ENCODE measurements at regions not wholly inside any gene's neighbourhood (a gene's known extent, or its start where the extent isn't known, plus 50 kb on each side); places are given as distances from the start of the nearest gene placed in this dataset.

- H3K27me3 Mint-ChIP-seq (ENCODE audit: low read depth) = no peaks in the 10 kb centered on the region
- no peak for DNase-seq (ENCODE audit: low spot score)
- no peak overlapping the region for H3K27ac Mint-ChIP-seq
- no peak overlapping the region for H3K4me3 Mint-ChIP-seq
- peaks cover 29% of the 10 kb centered on the region for H3K9me3 Mint-ChIP-seq
- no peaks in the 10 kb centered on the region for H3K4me1 Mint-ChIP-seq (ENCODE audit: low read depth)
- H3K36me3 Mint-ChIP-seq (ENCODE audit: low read depth) = no peaks in the 10 kb centered on the region
Measured at GRCh38 chr11:26896719-26897118, 97.2 kb upstream of the FIBIN start.

- Mint-ChIP-seq H3K36me3 (ENCODE audit: low read depth) (no peaks in the 10 kb centered on the region), H3K4me1 (ENCODE audit: low read depth) (no peaks in the 10 kb centered on the region), H3K9me3 (peaks cover 21% of the 10 kb centered on the region), H3K4me3 (no peak overlapping the region), H3K27ac (no peak overlapping the region), H3K27me3 (ENCODE audit: low read depth) (no peaks in the 10 kb centered on the region)
- no peak for DNase-seq (ENCODE audit: low spot score)
Measured at GRCh38 chr11:26898799-26899198, 95.1 kb upstream of the FIBIN start.

GRCh38 chr11:26901162-26901561, 92.8 kb upstream of the FIBIN start:
- Mint-ChIP-seq H3K27me3 (ENCODE audit: low read depth) (no peaks in the 10 kb centered on the region), H3K9me3 (peaks cover 12% of the 10 kb centered on the region), H3K36me3 (ENCODE audit: low read depth) (no peaks in the 10 kb centered on the region), H3K27ac (no peak overlapping the region), H3K4me1 (ENCODE audit: low read depth) (no peaks in the 10 kb centered on the region), H3K4me3 (no peak overlapping the region)
- DNase-seq (ENCODE audit: low spot score) = no peak

- Mint-ChIP-seq H3K4me3 (no peak overlapping the region), H3K4me1 (ENCODE audit: low read depth) (no peaks in the 10 kb centered on the region), H3K27ac (no peak overlapping the region), H3K9me3 (peaks cover 3% of the 10 kb centered on the region), H3K27me3 (ENCODE audit: low read depth) (no peaks in the 10 kb centered on the region), H3K36me3 (ENCODE audit: low read depth) (no peaks in the 10 kb centered on the region)
- no peak for DNase-seq (ENCODE audit: low spot score)
Measured at GRCh38 chr11:26904132-26904531, 89.8 kb upstream of the FIBIN start.

GRCh38 chr11:26904801-26905200, 89.1 kb upstream of the FIBIN start:
- H3K4me1 Mint-ChIP-seq (ENCODE audit: low read depth) = no peaks in the 10 kb centered on the region
- DNase-seq (ENCODE audit: low spot score) = no peak
- H3K27me3 Mint-ChIP-seq (ENCODE audit: low read depth) = no peaks in the 10 kb centered on the region
- peaks cover 3% of the 10 kb centered on the region for H3K9me3 Mint-ChIP-seq
- H3K27ac Mint-ChIP-seq = no peak overlapping the region
- H3K36me3 Mint-ChIP-seq (ENCODE audit: low read depth) = no peaks in the 10 kb centered on the region
- no peak overlapping the region for H3K4me3 Mint-ChIP-seq

- Mint-ChIP-seq H3K4me3 (no peak overlapping the region), H3K4me1 (ENCODE audit: low read depth) (no peaks in the 10 kb centered on the region), H3K27me3 (ENCODE audit: low read depth) (no peaks in the 10 kb centered on the region), H3K27ac (no peak overlapping the region), H3K36me3 (ENCODE audit: low read depth) (no peaks in the 10 kb centered on the region), H3K9me3 (peaks cover 3% of the 10 kb centered on the region)
- DNase-seq (ENCODE audit: low spot score) = no peak
Measured at GRCh38 chr11:26905368-26905767, 88.5 kb upstream of the FIBIN start.

- Mint-ChIP-seq H3K27ac (no peak overlapping the region), H3K4me1 (ENCODE audit: low read depth) (no peaks in the 10 kb centered on the region), H3K27me3 (ENCODE audit: low read depth) (no peaks in the 10 kb centered on the region), H3K4me3 (no peak overlapping the region), H3K9me3 (peaks cover 7% of the 10 kb centered on the region), H3K36me3 (ENCODE audit: low read depth) (no peaks in the 10 kb centered on the region)
- no peak for DNase-seq (ENCODE audit: low spot score)
Measured at GRCh38 chr11:26909515-26909914, 84.4 kb upstream of the FIBIN start.

- Mint-ChIP-seq H3K27me3 (ENCODE audit: low read depth) (no peaks in the 10 kb centered on the region), H3K36me3 (ENCODE audit: low read depth) (no peaks in the 10 kb centered on the region), H3K4me3 (no peak overlapping the region), H3K4me1 (ENCODE audit: low read depth) (no peaks in the 10 kb centered on the region), H3K27ac (no peak overlapping the region), H3K9me3 (peaks cover 7% of the 10 kb centered on the region)
- DNase-seq (ENCODE audit: low spot score) = no peak
Measured at GRCh38 chr11:26909991-26910591, 83.8 kb upstream of the FIBIN start.

GRCh38 chr11:26914968-26915367, 78.9 kb upstream of the FIBIN start:
- Mint-ChIP-seq H3K9me3 (peaks cover 28% of the 10 kb centered on the region), H3K36me3 (ENCODE audit: low read depth) (no peaks in the 10 kb centered on the region), H3K27ac (no peak overlapping the region), H3K4me1 (ENCODE audit: low read depth) (no peaks in the 10 kb centered on the region), H3K4me3 (no peak overlapping the region), H3K27me3 (ENCODE audit: low read depth) (no peaks in the 10 kb centered on the region)
- no peak for DNase-seq (ENCODE audit: low spot score)

GRCh38 chr11:26916805-26917204, 77.1 kb upstream of the FIBIN start:
- DNase-seq (ENCODE audit: low spot score) = no peak
- H3K4me3 Mint-ChIP-seq = no peak overlapping the region
- no peaks in the 10 kb centered on the region for H3K4me1 Mint-ChIP-seq (ENCODE audit: low read depth)
- peaks cover 28% of the 10 kb centered on the region for H3K9me3 Mint-ChIP-seq
- no peaks in the 10 kb centered on the region for H3K27me3 Mint-ChIP-seq (ENCODE audit: low read depth)
- no peaks in the 10 kb centered on the region for H3K36me3 Mint-ChIP-seq (ENCODE audit: low read depth)
- H3K27ac Mint-ChIP-seq = no peak overlapping the region

GRCh38 chr11:26928582-26928981, 65.3 kb upstream of the FIBIN start:
- no peak for DNase-seq (ENCODE audit: low spot score)
- Mint-ChIP-seq H3K9me3 (peaks cover 26% of the 10 kb centered on the region), H3K4me1 (ENCODE audit: low read depth) (no peaks in the 10 kb centered on the region), H3K27ac (no peak overlapping the region), H3K36me3 (ENCODE audit: low read depth) (no peaks in the 10 kb centered on the region), H3K4me3 (no peak overlapping the region), H3K27me3 (ENCODE audit: low read depth) (no peaks in the 10 kb centered on the region)

GRCh38 chr11:26929806-26930517, 64.0 kb upstream of the FIBIN start:
- H3K27ac Mint-ChIP-seq = no peak overlapping the region
- no peaks in the 10 kb centered on the region for H3K27me3 Mint-ChIP-seq (ENCODE audit: low read depth)
- H3K4me3 Mint-ChIP-seq = no peak overlapping the region
- peaks cover 26% of the 10 kb centered on the region for H3K9me3 Mint-ChIP-seq
- DNase-seq (ENCODE audit: low spot score) = no peak
- H3K36me3 Mint-ChIP-seq (ENCODE audit: low read depth) = no peaks in the 10 kb centered on the region
- no peaks in the 10 kb centered on the region for H3K4me1 Mint-ChIP-seq (ENCODE audit: low read depth)

GRCh38 chr11:26930518-26931247, 63.2 kb upstream of the FIBIN start:
- DNase-seq (ENCODE audit: low spot score) = no peak
- H3K27ac Mint-ChIP-seq = no peak overlapping the region
- peaks cover 26% of the 10 kb centered on the region for H3K9me3 Mint-ChIP-seq

GRCh38 chr11:26931248-26931631, 62.7 kb upstream of the FIBIN start:
- H3K4me1 Mint-ChIP-seq (ENCODE audit: low read depth) = no peaks in the 10 kb centered on the region
- no peak overlapping the region for H3K4me3 Mint-ChIP-seq
- H3K27ac Mint-ChIP-seq = no peak overlapping the region
- no peaks in the 10 kb centered on the region for H3K27me3 Mint-ChIP-seq (ENCODE audit: low read depth)
- H3K36me3 Mint-ChIP-seq (ENCODE audit: low read depth) = no peaks in the 10 kb centered on the region
- DNase-seq (ENCODE audit: low spot score) = no peak
- peaks cover 29% of the 10 kb centered on the region for H3K9me3 Mint-ChIP-seq

More at GRCh38 chr11:26930518-26931247, 63.2 kb upstream of the FIBIN start:
- Mint-ChIP-seq H3K4me1 (ENCODE audit: low read depth) (no peaks in the 10 kb centered on the region), H3K36me3 (ENCODE audit: low read depth) (no peaks in the 10 kb centered on the region), H3K27me3 (ENCODE audit: low read depth) (no peaks in the 10 kb centered on the region), H3K4me3 (no peak overlapping the region)
